ENCODE measurements at regions not wholly inside any gene's neighbourhood (a gene's known extent, or its start where the extent isn't known, plus 50 kb on each side); places are given as distances from the start of the nearest gene placed in this dataset.

- TF ChIP-seq CTCF (IDR thresholded peaks at IDR 0.05) (no peak), USF2 (IDR thresholded peaks at IDR 0.05) (no peak), BHLHE40 (IDR thresholded peaks at IDR 0.05; ENCODE audit: low read depth, low read length) (no peak), NR3C1 (IDR thresholded peaks at IDR 0.05) (no peak), ESRRA (IDR thresholded peaks at IDR 0.05; ENCODE audit: borderline replicate concordance, low read length) (no peak), REST (IDR thresholded peaks at IDR 0.05) (no peak), POLR2A (IDR thresholded peaks at IDR 0.05; ENCODE audit: low read length) (no peak), HMGXB4 (CRISPR knock-in tag; IDR thresholded peaks at IDR 0.05; ENCODE audit: borderline replicate concordance) (no peak)
These were observed 252.3 kb upstream of the LRRC7 start for GRCh38 chr1:69315416-69315815.

All from A549 (cell line).